Esophagus squamous epithelium (tissue), 5 donors: ENCODE measurements at regions not wholly inside any gene's neighbourhood (a gene's known extent, or its start where the extent isn't known, plus 50 kb on each side); places are given as distances from the start of the nearest gene placed in this dataset.
"Not testable (repeated sequence)": the region's sequence is repeated elsewhere in the genome, so short reads cannot be mapped to it uniquely, and the experiment has no call there.

ENCODE experiments used
- DNase-seq: peaks from one replicate; lab custom pipeline; 2025; lab: John Stamatoyannopoulos, UW
- H3K27ac ChIP-seq, 4 donors: fragments of 200-600 bp; sonication (generic); one replicate each; pipeline ENCODE4 v1.5.1; 2016 to 2019; ENCODE audit warnings: mild to moderate bottlenecking in 1 of 4
- H3K27me3 ChIP-seq, 4 donors: fragments of 200-600 bp; sonication (generic); 1 replicate in 3 of 4; 2 replicates in 1 of 4; pipeline versions ENCODE4 v1.5.1 to v1.6.0; 2017 to 2021; ENCODE audit warnings: antibody characterized with exemption in 1 of 4
- H3K36me3 ChIP-seq, 3 donors: fragments of 200-600 bp; sonication (generic); one replicate each; pipeline ENCODE4 v1.5.1; 2016 to 2019
- H3K4me1 ChIP-seq, 3 donors: fragments of 200-600 bp; sonication (generic); one replicate each; pipeline ENCODE4 v1.5.1; 2017 to 2019
- H3K4me3 ChIP-seq, 4 donors: fragments of 200-600 bp; sonication (generic); 1 replicate in 3 of 4; 2 replicates in 1 of 4; pipeline ENCODE4 v1.5.1; 2016 to 2019; ENCODE audit warnings: mild to moderate bottlenecking in 2 of 4, moderate library complexity in 1 of 4
- H3K9me3 ChIP-seq, 3 donors: fragments of 200-600 bp; sonication (generic); one replicate each; pipeline ENCODE4 v1.5.1; 2016 to 2019
- CTCF ChIP-seq, 6 experiments: fragments of 450-650 bp in 4 of 6; fragments of 200-600 bp in 2 of 6; sonication (generic) in 2 of 6; IDR thresholded peaks; one replicate each; pipeline ENCODE4 v1.5.1; 2016 to 2019; ENCODE audit warnings: antibody characterized with exemption in 6 of 6, mild to moderate bottlenecking in 4 of 6, moderate library complexity in 4 of 6
- POLR2A ChIP-seq, 4 donors: fragments of 450-650 bp; IDR thresholded peaks; one replicate each; pipeline ENCODE4 v1.6.1; 2017; ENCODE audit warnings: antibody characterized with exemption in 4 of 4, mild to moderate bottlenecking in 4 of 4, moderate library complexity in 3 of 4
- WGBS, 2 donors: methylation state at CpG; one replicate each; pipeline ENCODE4 v1.1.5; 2018; 5-methylcytosine and 5-hydroxymethylcytosine counted together
- intact Hi-C: fragments of 100-400 bp; cut with DNase I; formaldehyde crosslinking; loops from one replicate; pipeline ENCODE4 v1.15.0; 2022
- donor health status: DM: yes; HTN: yes; CAD: no.

GRCh38 chr20:5474646-5475550, 135.9 kb downstream of the GPCPD1 start:
- 38 to 79% methylated on average over 4 to 5 of the region's 9 CpGs for WGBS, 2 donors
- no peak overlapping the region for H3K27ac ChIP-seq
- H3K36me3 ChIP-seq: no peaks in the 10 kb centered on the region
- H3K4me3 ChIP-seq: no peak overlapping the region
- intact Hi-C loops: no loop called here
- H3K9me3 ChIP-seq: no peaks in the 10 kb centered on the region
- no peaks in the 10 kb centered on the region for H3K27me3 ChIP-seq
- TF ChIP-seq POLR2A (IDR thresholded peaks at IDR 0.05) (no peak), CTCF (IDR thresholded peaks at IDR 0.05) (no peak)
- no peaks in the 10 kb centered on the region for H3K4me1 ChIP-seq
- DNase-seq: no peak

- H3K4me3 ChIP-seq, DNase-seq, intact Hi-C loops, H3K27ac ChIP-seq, H3K36me3 ChIP-seq, H3K4me1 ChIP-seq, H3K9me3 ChIP-seq, H3K27me3 ChIP-seq: not testable (repeated sequence)
- 100% methylated on average over 4 of the region's 10 CpGs; no CpG with 5 or more reads in 1 of the 2 donors for WGBS, 2 donors
Observed at GRCh38 chr20:5471866-5472265, 138.9 kb downstream of the GPCPD1 start.

- Histone ChIP-seq H3K27ac (no peak overlapping the region), H3K9me3 (no peaks in the 10 kb centered on the region), H3K4me1 (no peaks in the 10 kb centered on the region), H3K4me3 (no peak overlapping the region), H3K36me3 (no peaks in the 10 kb centered on the region), H3K27me3 (no peaks in the 10 kb centered on the region)
- DNase-seq: no peak
- TF ChIP-seq CTCF (IDR thresholded peaks at IDR 0.05): no peak
- TF ChIP-seq POLR2A (IDR thresholded peaks at IDR 0.05): no peak
- intact Hi-C loops: no loop called here
- WGBS, 2 donors: 83% methylated on average over 9 to 14 of the region's 18 CpGs
Observed at GRCh38 chr20:5471368-5471767, 139.4 kb downstream of the GPCPD1 start.

- no peaks in the 10 kb centered on the region for H3K4me1 ChIP-seq
- H3K27me3 ChIP-seq: no peaks in the 10 kb centered on the region
- H3K27ac ChIP-seq: no peak overlapping the region
- no peak overlapping the region for H3K4me3 ChIP-seq
- no peak for DNase-seq
- no peaks in the 10 kb centered on the region for H3K9me3 ChIP-seq
- intact Hi-C loops: no loop called here
- no peaks in the 10 kb centered on the region for H3K36me3 ChIP-seq
- 80 to 86% methylated on average over 1 to 7 of the region's 16 CpGs for WGBS, 2 donors
- TF ChIP-seq CTCF (IDR thresholded peaks at IDR 0.05) (no peak), POLR2A (IDR thresholded peaks at IDR 0.05) (no peak)
Observed at GRCh38 chr20:5470943-5471342, 139.9 kb downstream of the GPCPD1 start.

GRCh38 chr20:5470458-5470857, 140.3 kb downstream of the GPCPD1 start:
- 74 to 83% methylated on average over 3 of the region's 4 CpGs for WGBS, 2 donors
- DNase-seq: no peak
- Histone ChIP-seq H3K9me3 (no peaks in the 10 kb centered on the region), H3K36me3 (no peaks in the 10 kb centered on the region), H3K4me3 (no peak overlapping the region), H3K27me3 (peaks cover 0 to 1% (median 0%) of the 10 kb centered on the region in 4 donors), H3K4me1 (no peaks in the 10 kb centered on the region), H3K27ac (no peak overlapping the region)
- no peak for TF ChIP-seq POLR2A (IDR thresholded peaks at IDR 0.05)
- TF ChIP-seq CTCF (IDR thresholded peaks at IDR 0.05): no peak
- intact Hi-C loops: no loop called here
